Heart right ventricle (tissue), 16 donors: ENCODE measurements at regions not wholly inside any gene's neighbourhood (a gene's known extent, or its start where the extent isn't known, plus 50 kb on each side); places are given as distances from the start of the nearest gene placed in this dataset.

Source experiments
- ATAC-seq, 8 donors: fragments of 200-7000 bp; cut with Tn5 transposase; one replicate each; pipeline ENCODE4 v1.9.1; 2020; ENCODE audit warnings: mild to moderate bottlenecking in 8 of 8, moderate library complexity in 8 of 8, moderate number of reproducible peaks in 1 of 8
- DNase-seq, 2 donors: peaks; one replicate each; pipeline ENCODE4 v3.0.0-alpha.2; 2020
- H3K27ac ChIP-seq, 10 donors: fragments of 200-600 bp; sonication (generic) in 2 of 10; one replicate each; pipeline versions ENCODE4 v1.5.0 to v1.8.0; 2020 to 2022; ENCODE audit warnings: mild to moderate bottlenecking in 3 of 10
- H3K27me3 ChIP-seq, 7 donors: fragments of 200-600 bp; one replicate each; pipeline ENCODE4 v1.8.0; 2021 to 2022; ENCODE audit warnings: mild to moderate bottlenecking in 2 of 7
- H3K36me3 ChIP-seq, 9 donors: fragments of 200-600 bp; sonication (generic) in 1 of 9; one replicate each; pipeline versions ENCODE4 v1.5.0 to v1.8.0; 2020 to 2022; ENCODE audit warnings: mild to moderate bottlenecking in 2 of 9
- H3K4me1 ChIP-seq, 9 donors: fragments of 200-600 bp; sonication (generic) in 1 of 9; one replicate each; pipeline versions ENCODE4 v1.5.0 to v1.8.0; 2020 to 2022; ENCODE audit warnings: mild to moderate bottlenecking in 4 of 9
- H3K4me3 ChIP-seq, 10 donors: fragments of 200-600 bp; sonication (generic) in 2 of 10; one replicate each; pipeline versions ENCODE4 v1.5.0 to v1.8.0; 2020 to 2022; ENCODE audit warnings: mild to moderate bottlenecking in 7 of 10, moderate library complexity in 2 of 10
- H3K9me3 ChIP-seq, 11 donors: fragments of 200-600 bp in 10 of 11; sonication (generic) in 2 of 11; one replicate each; pipeline versions ENCODE4 v1.5.0 to v1.8.0; 2013 to 2022; ENCODE audit warnings: mild to moderate bottlenecking in 2 of 11, control low read depth in 1 of 11, moderate library complexity in 1 of 11
- WGBS, 2 donors: extraction: QIAGEN DNeasy Blood & Tissue Kit; methylation state at CpG; one replicate each; pipeline ENCODE4 v1.1.7; 2013; ENCODE audit warnings: inconsistent platforms in 1 of 2; 5-methylcytosine and 5-hydroxymethylcytosine counted together
- intact Hi-C, 10 donors: fragments of 100-400 bp; cut with DNase I; formaldehyde crosslinking; loops; one replicate each; pipeline versions ENCODE4 v1.11.1 to v1.14.2; 2022
- TF ChIP-seq, protein P1 (sequence below), 9 donors: fragments of 200-600 bp; sonication (generic) in 2 of 9; IDR thresholded peaks; one replicate each; pipeline versions ENCODE4 v1.5.0 to v1.8.0; 2021 to 2022; ENCODE audit warnings: antibody characterized with exemption in 9 of 9, mild to moderate bottlenecking in 5 of 9, moderate library complexity in 1 of 9
- donor health status: Arrhythmogenic right ventricular cardiomyopathy.
- donor health status: ischemic (EF 13 %, LVEDD 7.1; RV severe dilation, severe dysfunction).
- donor health status: healthy with polysubstance abuse.
- donor health status: DM: no; HTN: yes; CAD: no.
- donor health status: DM: no; HTN: no; CAD: no.
- donor health status: ischemic (EF 25% LVEDD 6.9; RV normal size, moderate dysfunction).
- donor health status: ischemic (EF 25% LVEDD 5.7; RV mildly dilated, moderate dysfunction).
- donor health status: healthy.
- donor health status: DM: yes; HTN: yes; CAD: no.
- donor health status: Ischemic cardiomyopathy.
- donor health status: ischemic (EF 35%, LVEDD 5.7; RV mildly dilated, moderate dysfunction).
- donor health status: nonischemic (EF 11% LVEDD 7.7; RV severe dilation, severe dysfunction).
- donor health status: DM: yes; HTN: yes; CAD: no.
- donor health status: PGD.
- donor health status: ischemic (EF 29% LVEDD 5.4; RV normal size, mild dysfunction).
- donor health status: nonischemic (EF 23%, LVEDD 6.1; RV moderate dilation, normal function).

DNA sequence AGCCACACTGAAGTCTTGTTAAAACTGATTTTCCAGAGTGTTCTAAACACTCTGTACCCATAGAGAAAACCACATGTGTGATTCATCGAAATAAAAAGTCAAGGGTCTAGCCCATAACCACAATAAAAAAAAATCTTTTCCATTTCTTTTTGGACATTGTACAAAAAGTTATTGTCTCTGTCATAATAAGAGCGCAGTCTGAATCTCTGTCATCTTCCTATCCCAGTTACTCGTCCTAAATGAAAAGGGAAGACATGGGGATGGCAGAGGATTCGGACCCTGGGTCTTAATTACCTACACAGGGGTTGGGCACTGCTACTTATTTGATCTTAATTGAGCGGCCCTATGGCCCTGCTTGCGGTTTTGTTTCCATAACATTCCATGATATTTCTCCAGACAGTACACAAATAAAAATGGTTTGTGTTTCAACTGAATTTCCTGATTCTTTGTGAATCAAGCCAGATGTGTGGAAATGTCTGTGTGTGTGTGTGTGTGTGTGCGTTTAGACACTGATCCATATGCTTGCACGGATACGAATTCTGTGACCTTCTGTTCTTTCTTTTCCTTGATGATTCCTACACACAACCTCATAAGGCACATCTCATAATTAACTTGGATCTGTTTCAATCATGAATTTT, 133.4 kb upstream of the SPATS2L start:
- 85 to 86% methylated on average over 9 of the region's 9 CpGs for WGBS, 2 donors
- Histone ChIP-seq H3K4me1 (peaks cover 0 to 13% (median 3%) of the 10 kb centered on the region in 9 donors), H3K9me3 (peaks cover 0 to 8% (median 0%) of the 10 kb centered on the region in 11 donors), H3K36me3 (no peaks in the 10 kb centered on the region), H3K4me3 (no peak overlapping the region), H3K27ac (no peak overlapping the region), H3K27me3 (no peaks in the 10 kb centered on the region)
- DNase-seq (no peak), ATAC-seq (no peak)
- intact Hi-C loops: no loop called here
- TF ChIP-seq, protein P1, sequence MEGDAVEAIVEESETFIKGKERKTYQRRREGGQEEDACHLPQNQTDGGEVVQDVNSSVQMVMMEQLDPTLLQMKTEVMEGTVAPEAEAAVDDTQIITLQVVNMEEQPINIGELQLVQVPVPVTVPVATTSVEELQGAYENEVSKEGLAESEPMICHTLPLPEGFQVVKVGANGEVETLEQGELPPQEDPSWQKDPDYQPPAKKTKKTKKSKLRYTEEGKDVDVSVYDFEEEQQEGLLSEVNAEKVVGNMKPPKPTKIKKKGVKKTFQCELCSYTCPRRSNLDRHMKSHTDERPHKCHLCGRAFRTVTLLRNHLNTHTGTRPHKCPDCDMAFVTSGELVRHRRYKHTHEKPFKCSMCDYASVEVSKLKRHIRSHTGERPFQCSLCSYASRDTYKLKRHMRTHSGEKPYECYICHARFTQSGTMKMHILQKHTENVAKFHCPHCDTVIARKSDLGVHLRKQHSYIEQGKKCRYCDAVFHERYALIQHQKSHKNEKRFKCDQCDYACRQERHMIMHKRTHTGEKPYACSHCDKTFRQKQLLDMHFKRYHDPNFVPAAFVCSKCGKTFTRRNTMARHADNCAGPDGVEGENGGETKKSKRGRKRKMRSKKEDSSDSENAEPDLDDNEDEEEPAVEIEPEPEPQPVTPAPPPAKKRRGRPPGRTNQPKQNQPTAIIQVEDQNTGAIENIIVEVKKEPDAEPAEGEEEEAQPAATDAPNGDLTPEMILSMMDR (IDR thresholded peaks at IDR 0.05): no peak

- ATAC-seq: no peak
- intact Hi-C loops: no loop called here
- no peaks in the 10 kb centered on the region for H3K27me3 ChIP-seq
- TF ChIP-seq, protein P1 (IDR thresholded peaks at IDR 0.05): no peak
- peaks cover 0 to 19% (median 5%) of the 10 kb centered on the region in 9 donors for H3K4me1 ChIP-seq
- no peak overlapping the region for H3K4me3 ChIP-seq
- no peaks in the 10 kb centered on the region for H3K36me3 ChIP-seq
- no peak overlapping the region for H3K27ac ChIP-seq
- H3K9me3 ChIP-seq: peaks cover 0 to 8% (median 0%) of the 10 kb centered on the region in 11 donors
- no peak for DNase-seq
- WGBS, 2 donors: 91 to 93% methylated on average over 3 of the region's 3 CpGs
Observed at GRCh38 chr2:200173691-200174090, 132.8 kb upstream of the SPATS2L start.

- intact Hi-C loops: no loop called here
- DNase-seq (no peak), ATAC-seq (no peak)
- WGBS, 2 donors: 96 to 97% methylated on average over 43 to 55 of the region's 55 CpGs
- Histone ChIP-seq H3K4me3 (no peak overlapping the region), H3K27me3 (no peaks in the 10 kb centered on the region), H3K9me3 (peaks cover 0 to 8% (median 0%) of the 10 kb centered on the region in 11 donors), H3K27ac (no peak overlapping the region), H3K36me3 (no peaks in the 10 kb centered on the region), H3K4me1 (peaks cover 0 to 20% (median 5%) of the 10 kb centered on the region in 9 donors)
- TF ChIP-seq, protein P1 (IDR thresholded peaks at IDR 0.05): no peak
Observed at GRCh38 chr2:200174433-200175216, 131.9 kb upstream of the SPATS2L start.

DNA sequence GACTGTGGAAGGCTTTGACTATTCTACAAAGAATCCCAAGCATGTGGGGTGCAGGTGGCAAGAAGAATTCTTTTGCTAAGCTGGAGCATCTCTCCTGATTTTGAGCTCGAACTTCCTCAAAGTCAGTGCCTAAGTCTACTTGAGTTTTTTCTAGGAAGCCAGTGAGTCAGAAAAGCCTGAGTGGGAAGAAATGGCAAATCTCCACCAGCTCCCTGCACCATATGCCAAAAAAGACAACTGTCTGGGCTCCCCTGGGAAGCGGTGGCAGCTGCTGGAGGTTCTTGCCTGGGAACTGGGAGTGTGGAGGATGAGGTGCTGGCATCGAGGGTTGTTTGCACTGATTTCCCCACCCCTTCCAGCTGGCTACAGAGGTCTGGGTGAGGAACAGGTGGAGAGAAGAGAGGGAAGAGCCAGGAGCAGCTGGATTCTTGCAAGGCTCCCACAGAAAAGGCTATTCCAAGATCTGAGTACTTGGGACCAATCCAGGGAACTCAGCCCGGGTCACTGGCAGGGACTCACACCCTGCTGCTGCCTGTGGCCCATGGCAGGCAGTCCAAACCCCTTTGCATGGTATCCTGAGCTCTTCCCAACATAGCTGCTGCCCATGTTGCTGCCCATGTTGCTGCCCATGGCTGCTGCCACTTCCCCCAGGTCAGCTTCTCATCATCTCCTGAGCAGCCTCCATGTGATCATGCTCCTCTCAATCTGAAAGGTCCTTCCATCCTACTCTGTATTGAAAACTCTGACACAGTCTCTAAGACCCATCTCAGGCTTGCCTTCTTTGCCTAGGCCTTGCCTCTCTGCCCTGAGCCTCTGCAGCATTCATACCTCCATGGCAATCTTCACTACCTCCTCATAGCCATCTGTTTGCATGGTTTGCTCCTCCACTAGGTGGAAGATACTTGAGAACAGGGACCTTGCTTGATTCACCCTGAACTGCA, 128.3 kb upstream of the SPATS2L start:
- peaks cover 0 to 17% (median 0%) of the 10 kb centered on the region in 7 donors for H3K27me3 ChIP-seq
- DNase-seq (peak; percentile 34 to 61), ATAC-seq (peak; percentile 55 to 89 (median 82))
- H3K27ac ChIP-seq: peak overlapping the region in 2 of 10 donors; percentile 20 to 50
- TF ChIP-seq, protein P1 (IDR thresholded peaks at IDR 0.05): no peak
- intact Hi-C loops: no loop called here
- H3K36me3 ChIP-seq: no peaks in the 10 kb centered on the region
- WGBS, 2 donors: 29 to 70% methylated on average over 4 of the region's 4 CpGs
- H3K9me3 ChIP-seq: no peaks in the 10 kb centered on the region
- H3K4me3 ChIP-seq: no peak overlapping the region
- H3K4me1 ChIP-seq: peaks cover 0 to 20% (median 5%) of the 10 kb centered on the region in 9 donors
